NT2/D1 (cell line): ENCODE measurements at regions not wholly inside any gene's neighbourhood (a gene's known extent, or its start where the extent isn't known, plus 50 kb on each side); places are given as distances from the start of the nearest gene placed in this dataset.

Experiments
- SUZ12 ChIP-seq: IDR thresholded peaks from 2 replicates; pipeline ENCODE4 v1.6.1; 2011; ENCODE audit not compliant: insufficient read length, insufficient read depth; ENCODE audit errors: extremely low read depth
- YY1 ChIP-seq: IDR thresholded peaks from 2 replicates; pipeline ENCODE4 v1.6.1; 2011; ENCODE audit not compliant: insufficient read length, insufficient read depth
- ZNF274 ChIP-seq: IDR thresholded peaks from 2 replicates; pipeline ENCODE4 v1.6.1; 2011; ENCODE audit warnings: mild to moderate bottlenecking, low read depth, low read length

- TF ChIP-seq SUZ12 = no peak
- TF ChIP-seq YY1 = no peak
- no peak for TF ChIP-seq ZNF274
Observed at GRCh38 chr5:155870636-155871035, 456.3 kb upstream of the SGCD start.
